ENCODE measurements at regions not wholly inside any gene's neighbourhood (a gene's known extent, or its start where the extent isn't known, plus 50 kb on each side); places are given as distances from the start of the nearest gene placed in this dataset.
"Not testable (repeated sequence)": the region's sequence is repeated elsewhere in the genome, so short reads cannot be mapped to it uniquely, and the experiment has no call there.

GRCh38 chr10:123389520-123389919 lies 235.3 kb downstream of the BUB3 start:
- Mint-ChIP-seq H3K4me3 (no peak overlapping the region), H3K36me3 (ENCODE audit: low read depth) (no peaks in the 10 kb centered on the region), H3K9me3 (ENCODE audit: insufficient read depth) (peaks cover 12% of the 10 kb centered on the region), H3K27ac (no peak overlapping the region), H3K27me3 (ENCODE audit: low read depth) (no peaks in the 10 kb centered on the region), H3K4me1 (ENCODE audit: low read depth) (no peaks in the 10 kb centered on the region)
- ChIA-PET POLR2A (no interaction called here), CTCF (no interaction called here)
- DNase-seq (no peak), ATAC-seq (no peak)

- no peak for ATAC-seq
- H3K27ac Mint-ChIP-seq, result no peak overlapping the region
- no peaks in the 10 kb centered on the region for H3K36me3 Mint-ChIP-seq (ENCODE audit: low read depth)
- H3K27me3 Mint-ChIP-seq (ENCODE audit: low read depth), result no peaks in the 10 kb centered on the region
- POLR2A ChIA-PET, result no interaction called here
- peaks cover 14% of the 10 kb centered on the region for H3K9me3 Mint-ChIP-seq (ENCODE audit: insufficient read depth)
- no peaks in the 10 kb centered on the region for H3K4me1 Mint-ChIP-seq (ENCODE audit: low read depth)
- CTCF ChIA-PET, result no interaction called here
- no peak overlapping the region for H3K4me3 Mint-ChIP-seq
- no peak for DNase-seq
Measured at GRCh38 chr10:123390332-123390731, 236.1 kb downstream of the BUB3 start.

GRCh38 chr10:123390874-123391273 lies 236.7 kb downstream of the BUB3 start:
- Mint-ChIP-seq H3K36me3 (ENCODE audit: low read depth) (no peaks in the 10 kb centered on the region), H3K4me3 (no peak overlapping the region), H3K4me1 (ENCODE audit: low read depth) (no peaks in the 10 kb centered on the region), H3K27ac (no peak overlapping the region), H3K27me3 (ENCODE audit: low read depth) (no peaks in the 10 kb centered on the region), H3K9me3 (ENCODE audit: insufficient read depth) (peaks cover 11% of the 10 kb centered on the region)
- ChIA-PET CTCF (no interaction called here), POLR2A (no interaction called here)
- ATAC-seq, result no peak
- no peak for DNase-seq

- Mint-ChIP-seq H3K9me3 (ENCODE audit: insufficient read depth) (peaks cover 9% of the 10 kb centered on the region), H3K27ac (no peak overlapping the region), H3K4me3 (no peak overlapping the region), H3K27me3 (ENCODE audit: low read depth) (no peaks in the 10 kb centered on the region), H3K4me1 (ENCODE audit: low read depth) (no peaks in the 10 kb centered on the region), H3K36me3 (ENCODE audit: low read depth) (no peaks in the 10 kb centered on the region)
- ATAC-seq (no peak), DNase-seq (no peak)
- ChIA-PET CTCF (no interaction called here), POLR2A (no interaction called here)
Measured at GRCh38 chr10:123391275-123392028, 237.2 kb downstream of the BUB3 start.

- Mint-ChIP-seq H3K4me3 (no peak overlapping the region), H3K4me1 (ENCODE audit: low read depth) (no peaks in the 10 kb centered on the region), H3K36me3 (ENCODE audit: low read depth) (no peaks in the 10 kb centered on the region), H3K27me3 (ENCODE audit: low read depth) (no peaks in the 10 kb centered on the region), H3K27ac (no peak overlapping the region), H3K9me3 (ENCODE audit: insufficient read depth) (peaks cover 7% of the 10 kb centered on the region)
- POLR2A ChIA-PET, result no interaction called here
- ATAC-seq, result no peak
- DNase-seq, result no peak
- CTCF ChIA-PET, result no interaction called here
Measured at GRCh38 chr10:123392182-123392963, 238.2 kb downstream of the BUB3 start.

GRCh38 chr10:123393170-123393569 lies 239.0 kb downstream of the BUB3 start:
- CTCF ChIA-PET, result no interaction called here
- ATAC-seq, result no peak
- no peaks in the 10 kb centered on the region for H3K4me1 Mint-ChIP-seq (ENCODE audit: low read depth)

GRCh38 chr10:123394382-123394781 lies 240.2 kb downstream of the BUB3 start:
- DNase-seq, result no peak
- no peaks in the 10 kb centered on the region for H3K27me3 Mint-ChIP-seq (ENCODE audit: low read depth)
- no peak for ATAC-seq
- no peak overlapping the region for H3K4me3 Mint-ChIP-seq
- no peaks in the 10 kb centered on the region for H3K36me3 Mint-ChIP-seq (ENCODE audit: low read depth)
- H3K4me1 Mint-ChIP-seq (ENCODE audit: low read depth), result no peaks in the 10 kb centered on the region
- CTCF ChIA-PET, result no interaction called here
- POLR2A ChIA-PET, result no interaction called here
- H3K27ac Mint-ChIP-seq, result no peak overlapping the region
- peaks cover 3% of the 10 kb centered on the region for H3K9me3 Mint-ChIP-seq (ENCODE audit: insufficient read depth)

More at GRCh38 chr10:123393170-123393569, 239.0 kb downstream of the BUB3 start:
- no peak overlapping the region for H3K4me3 Mint-ChIP-seq
- H3K27me3 Mint-ChIP-seq (ENCODE audit: low read depth), result no peaks in the 10 kb centered on the region
- no peaks in the 10 kb centered on the region for H3K36me3 Mint-ChIP-seq (ENCODE audit: low read depth)
- POLR2A ChIA-PET, result no interaction called here
- DNase-seq, result no peak
- H3K27ac Mint-ChIP-seq, result no peak overlapping the region
- peaks cover 3% of the 10 kb centered on the region for H3K9me3 Mint-ChIP-seq (ENCODE audit: insufficient read depth)

- H3K4me3 Mint-ChIP-seq; H3K27me3 Mint-ChIP-seq (ENCODE audit: low read depth); H3K9me3 Mint-ChIP-seq (ENCODE audit: insufficient read depth); H3K36me3 Mint-ChIP-seq (ENCODE audit: low read depth); POLR2A ChIA-PET; CTCF ChIA-PET; DNase-seq; H3K27ac Mint-ChIP-seq; H3K4me1 Mint-ChIP-seq (ENCODE audit: low read depth); ATAC-seq: not testable (repeated sequence)
Measured at GRCh38 chr10:123395234-123395633, 241.0 kb downstream of the BUB3 start.

GRCh38 chr10:123395906-123396305 lies 241.7 kb downstream of the BUB3 start:
- Mint-ChIP-seq H3K27me3 (ENCODE audit: low read depth) (no peaks in the 10 kb centered on the region), H3K27ac (no peak overlapping the region), H3K9me3 (ENCODE audit: insufficient read depth) (peaks cover 3% of the 10 kb centered on the region), H3K4me3 (no peak overlapping the region), H3K4me1 (ENCODE audit: low read depth) (no peaks in the 10 kb centered on the region), H3K36me3 (ENCODE audit: low read depth) (no peaks in the 10 kb centered on the region)
- ChIA-PET POLR2A (no interaction called here), CTCF (no interaction called here)
- no peak for ATAC-seq
- DNase-seq, result no peak

- ATAC-seq (no peak), DNase-seq (no peak)
- Mint-ChIP-seq H3K4me1 (ENCODE audit: low read depth) (no peaks in the 10 kb centered on the region), H3K9me3 (ENCODE audit: insufficient read depth) (peaks cover 3% of the 10 kb centered on the region), H3K4me3 (no peak overlapping the region), H3K27me3 (ENCODE audit: low read depth) (no peaks in the 10 kb centered on the region), H3K36me3 (ENCODE audit: low read depth) (no peaks in the 10 kb centered on the region), H3K27ac (no peak overlapping the region)
- ChIA-PET POLR2A (no interaction called here), CTCF (no interaction called here)
Measured at GRCh38 chr10:123398180-123398591, 244.0 kb downstream of the BUB3 start.

GRCh38 chr10:123398756-123399155 lies 244.6 kb downstream of the BUB3 start:
- POLR2A ChIA-PET, result no interaction called here
- no peak overlapping the region for H3K27ac Mint-ChIP-seq
- peaks cover 3% of the 10 kb centered on the region for H3K9me3 Mint-ChIP-seq (ENCODE audit: insufficient read depth)
- ATAC-seq, result no peak
- no peaks in the 10 kb centered on the region for H3K4me1 Mint-ChIP-seq (ENCODE audit: low read depth)
- H3K36me3 Mint-ChIP-seq (ENCODE audit: low read depth), result no peaks in the 10 kb centered on the region
- H3K27me3 Mint-ChIP-seq (ENCODE audit: low read depth), result no peaks in the 10 kb centered on the region
- H3K4me3 Mint-ChIP-seq, result no peak overlapping the region
- no peak for DNase-seq
- CTCF ChIA-PET, result no interaction called here

GRCh38 chr10:123399276-123399839 lies 245.2 kb downstream of the BUB3 start:
- no peak for ATAC-seq
- ChIA-PET CTCF (no interaction called here), POLR2A (no interaction called here)
- Mint-ChIP-seq H3K36me3 (ENCODE audit: low read depth) (no peaks in the 10 kb centered on the region), H3K27me3 (ENCODE audit: low read depth) (no peaks in the 10 kb centered on the region), H3K27ac (no peak overlapping the region), H3K4me3 (no peak overlapping the region), H3K4me1 (ENCODE audit: low read depth) (no peaks in the 10 kb centered on the region), H3K9me3 (ENCODE audit: insufficient read depth) (peaks cover 4% of the 10 kb centered on the region)
- no peak for DNase-seq

All from activated CD8-positive, alpha-beta T cell treated with anti-CD3 and anti-CD28 coated beads, Interleukin-2, amount 10 ng/mL, durations not matched to agents 7 days and 5 days (primary cell).